Caco-2 (cell line): ENCODE measurements at regions not wholly inside any gene's neighbourhood (a gene's known extent, or its start where the extent isn't known, plus 50 kb on each side); places are given as distances from the start of the nearest gene placed in this dataset.

Experiments
- BruUV-seq: library from RNA; stranded (reverse); fragments of 400-500 nt; replicated peaks from 2 replicates; lab custom pipeline; 2021; lab: Mats Ljungman, UMichigan
- CTCF ChIA-PET: fragments of 300-600 bp; sonication (Branson Sonifier 250); formaldehyde crosslinking; loops from one replicate; lab custom pipeline; 2022; ENCODE audit warnings: antibody characterized with exemption; lab: Charles Lee
- POLR2A ChIA-PET: fragments of 300-600 bp; sonication (Branson Sonifier 250); formaldehyde crosslinking; loops from one replicate; lab custom pipeline; 2022; ENCODE audit warnings: antibody characterized with exemption; lab: Charles Lee
- DNase-seq, 2 experiments: peaks; one replicate each; pipeline versions ENCODE4 v3.0.0 to v3.0.0-alpha.2; 2020 to 2022
- H3K27me3 ChIP-seq: replicated peaks from 2 replicates; pipeline ENCODE4 v1.6.0; 2011; ENCODE audit warnings: low read length; ENCODE audit not compliant: control insufficient read depth, insufficient read depth
- H3K36me3 ChIP-seq: 2 replicates; pipeline ENCODE4 v1.5.1; 2011; ENCODE audit warnings: low read length; ENCODE audit not compliant: control insufficient read depth, insufficient read depth
- H3K4me1 ChIP-seq: fragments of 250-450 bp; sonication (Bioruptor Pico); 2 replicates; pipeline ENCODE4 v1.5.1; 2020; ENCODE audit warnings: mild to moderate bottlenecking
- H3K4me3 ChIP-seq: 2 replicates; pipeline ENCODE4 v1.5.1; 2011; ENCODE audit warnings: low read depth, mild to moderate bottlenecking, control low read depth, low read length
- H3K9me3 ChIP-seq: fragments of 250-450 bp; sonication (Bioruptor Pico); 2 replicates; pipeline ENCODE4 v1.5.1; 2020; ENCODE audit warnings: mild to moderate bottlenecking, moderate library complexity
- H3K27ac Mint-ChIP-seq: one replicate; pipeline ENCODE4 v1.8.0; 2022; ENCODE audit warnings: mixed read lengths; ENCODE audit not compliant: unreplicated experiment
- H3K27me3 Mint-ChIP-seq: one replicate; pipeline ENCODE4 v1.8.0; 2022; ENCODE audit warnings: mixed read lengths; ENCODE audit not compliant: insufficient read depth, unreplicated experiment
- H3K36me3 Mint-ChIP-seq: one replicate; pipeline ENCODE4 v1.8.0; 2022; ENCODE audit warnings: mild to moderate bottlenecking, mixed read lengths; ENCODE audit not compliant: insufficient read depth, unreplicated experiment
- H3K4me1 Mint-ChIP-seq: one replicate; pipeline ENCODE4 v1.8.0; 2022; ENCODE audit warnings: low read depth, mixed read lengths; ENCODE audit not compliant: unreplicated experiment
- H3K4me3 Mint-ChIP-seq: one replicate; pipeline ENCODE4 v1.8.0; 2022; ENCODE audit warnings: mild to moderate bottlenecking, moderate library complexity, mixed read lengths; ENCODE audit not compliant: unreplicated experiment
- H3K9me3 Mint-ChIP-seq: one replicate; pipeline ENCODE4 v1.8.0; 2022; ENCODE audit warnings: mixed read lengths; ENCODE audit not compliant: unreplicated experiment
- CTCF ChIP-seq, 2 experiments: fragments of 200-600 bp in 1 of 2; IDR thresholded peaks; 1 replicate in 1 of 2; 2 replicates in 1 of 2; pipeline versions ENCODE4 v1.5.1 to v1.8.0; 2011 to 2022; ENCODE audit warnings: antibody characterized with exemption in 1 of 2, control low read depth in 1 of 2, inconsistent platforms in 1 of 2, low read depth in 1 of 2, low read length in 1 of 2, mild to moderate bottlenecking in 1 of 2, moderate library complexity in 1 of 2; ENCODE audit not compliant: insufficient read depth in 1 of 2, severe bottlenecking in 1 of 2, unreplicated experiment in 1 of 2
- intact Hi-C: fragments of 100-400 bp; cut with micrococcal nuclease; formaldehyde crosslinking; loops from one replicate; pipeline ENCODE4 v1.10.0; 2022; ENCODE audit not compliant: unreplicated experiment

- H3K4me1 Mint-ChIP-seq: peaks cover 17% of the 10 kb centered on the region
- no TSS peak for BruUV-seq
- no peak for DNase-seq
- no peaks in the 10 kb centered on the region for H3K27me3 Mint-ChIP-seq
- ChIA-PET CTCF (no interaction called here), POLR2A (no interaction called here)
- H3K9me3 ChIP-seq: peaks cover 6% of the 10 kb centered on the region; the same call in 1 of the 2 replicates
- H3K27me3 ChIP-seq: no peaks in the 10 kb centered on the region
- H3K4me1 ChIP-seq: peaks cover 30% of the 10 kb centered on the region
- H3K9me3 Mint-ChIP-seq: peaks cover 10% of the 10 kb centered on the region
- no peaks in the 10 kb centered on the region for H3K36me3 ChIP-seq
- no peak overlapping the region for H3K4me3 ChIP-seq
- TF ChIP-seq CTCF (IDR thresholded peaks at IDR 0.05; ENCODE audit: insufficient read depth in 1 of 2, low read depth in 1 of 2, low read length in 1 of 2, severe bottlenecking in 1 of 2, unreplicated experiment in 1 of 2): no peak
- no peaks in the 10 kb centered on the region for H3K36me3 Mint-ChIP-seq
- intact Hi-C loops: no loop called here
- no peak overlapping the region for H3K4me3 Mint-ChIP-seq
- H3K27ac Mint-ChIP-seq: no peak overlapping the region
Observed at GRCh38 chr4:23162275-23162674, 469.5 kb downstream of the GBA3 start.

DNA sequence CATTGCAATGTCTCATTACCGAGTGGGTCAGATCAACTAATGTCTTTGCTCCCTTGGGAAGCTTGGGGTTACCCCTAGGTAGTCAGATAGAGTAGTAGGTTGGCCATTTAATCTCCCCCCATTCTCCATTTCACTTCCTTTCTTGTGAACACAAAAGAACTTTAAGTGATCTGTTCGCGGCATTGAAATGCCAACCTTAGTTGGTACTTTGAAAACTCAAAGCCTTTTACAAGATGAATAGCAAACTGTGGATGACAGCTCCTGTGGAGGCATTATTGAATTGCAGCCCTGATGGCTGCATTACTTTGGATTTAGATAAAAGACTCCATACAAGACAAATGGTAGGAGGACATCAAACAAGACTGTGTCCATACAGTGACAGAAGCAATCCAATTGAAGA is 469.1 kb downstream of the GBA3 start:
- Histone ChIP-seq H3K36me3 (no peaks in the 10 kb centered on the region), H3K27me3 (no peaks in the 10 kb centered on the region), H3K4me3 (no peak overlapping the region), H3K4me1 (peaks cover 30% of the 10 kb centered on the region), H3K9me3 (peaks cover 6% of the 10 kb centered on the region; the same call in 1 of the 2 replicates)
- Mint-ChIP-seq H3K9me3 (peaks cover 10% of the 10 kb centered on the region), H3K36me3 (no peaks in the 10 kb centered on the region), H3K27me3 (no peaks in the 10 kb centered on the region), H3K4me3 (no peak overlapping the region), H3K27ac (no peak overlapping the region), H3K4me1 (peaks cover 17% of the 10 kb centered on the region)
- CTCF ChIA-PET: no interaction called here
- no peak for DNase-seq
- intact Hi-C loops: no loop called here
- TF ChIP-seq CTCF (IDR thresholded peaks at IDR 0.05; ENCODE audit: insufficient read depth in 1 of 2, low read depth in 1 of 2, low read length in 1 of 2, severe bottlenecking in 1 of 2, unreplicated experiment in 1 of 2): no peak
- no TSS peak for BruUV-seq
- POLR2A ChIA-PET: no interaction called here

DNA sequence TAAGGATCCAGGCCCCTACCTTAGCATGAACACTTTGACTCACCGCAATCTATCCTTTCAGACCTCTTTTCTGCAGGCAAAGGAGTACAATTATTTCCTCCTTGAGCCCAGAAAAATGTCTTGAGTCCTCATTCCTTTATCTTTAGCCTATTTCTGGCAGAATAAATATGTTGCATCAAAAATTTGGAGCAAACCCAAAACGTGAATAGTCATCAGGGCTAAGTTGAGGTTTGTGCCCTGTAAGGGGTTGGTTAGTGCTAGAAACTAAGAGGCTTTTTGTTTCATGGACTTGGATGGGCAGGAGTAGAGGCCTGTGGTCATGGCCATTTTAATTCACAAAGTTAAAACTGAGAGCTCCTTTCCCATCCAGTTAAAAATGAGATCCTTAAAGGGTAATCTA is 460.3 kb downstream of the GBA3 start:
- Mint-ChIP-seq H3K27ac (no peak overlapping the region), H3K36me3 (no peaks in the 10 kb centered on the region), H3K4me3 (no peak overlapping the region), H3K9me3 (no peaks in the 10 kb centered on the region), H3K27me3 (no peaks in the 10 kb centered on the region), H3K4me1 (no peaks in the 10 kb centered on the region)
- Histone ChIP-seq H3K4me1 (no peaks in the 10 kb centered on the region), H3K27me3 (no peaks in the 10 kb centered on the region), H3K36me3 (no peaks in the 10 kb centered on the region), H3K4me3 (no peak overlapping the region), H3K9me3 (no peaks in the 10 kb centered on the region)
- DNase-seq: no peak
- intact Hi-C loops: no loop called here
- no TSS peak for BruUV-seq
- no peak for TF ChIP-seq CTCF (IDR thresholded peaks at IDR 0.05; ENCODE audit: insufficient read depth in 1 of 2, low read depth in 1 of 2, low read length in 1 of 2, severe bottlenecking in 1 of 2, unreplicated experiment in 1 of 2)
- ChIA-PET POLR2A (no interaction called here), CTCF (no interaction called here)
